Uterus (tissue), 3 donors: ENCODE measurements at regions not wholly inside any gene's neighbourhood (a gene's known extent, or its start where the extent isn't known, plus 50 kb on each side); places are given as distances from the start of the nearest gene placed in this dataset.

ENCODE experiments used
- DNase-seq, 2 donors: peaks; one replicate each; pipeline ENCODE4 v3.0.0-alpha.2; 2019 to 2020
- H3K27ac ChIP-seq, 2 donors: fragments of 200-600 bp; sonication (generic); 1 replicate in 1 of 2; 2 replicates in 1 of 2; pipeline ENCODE4 v1.5.1; 2016 to 2018
- H3K27me3 ChIP-seq, 2 donors: fragments of 200-600 bp; sonication (generic); one replicate each; pipeline ENCODE4 v1.5.1; 2018 to 2019; ENCODE audit warnings: control low read depth in 1 of 2
- H3K36me3 ChIP-seq, 2 donors: fragments of 200-600 bp; sonication (generic); one replicate each; pipeline ENCODE4 v1.5.1; 2019; ENCODE audit warnings: control low read depth in 1 of 2
- H3K4me1 ChIP-seq, 2 donors: fragments of 200-600 bp; sonication (generic); one replicate each; pipeline ENCODE4 v1.5.1; 2018 to 2019; ENCODE audit warnings: control low read depth in 1 of 2
- H3K4me3 ChIP-seq, 2 donors: fragments of 200-600 bp; sonication (generic); 1 replicate in 1 of 2; 2 replicates in 1 of 2; pipeline ENCODE4 v1.5.1; 2018 to 2019; ENCODE audit warnings: mild to moderate bottlenecking in 1 of 2
- H3K9me3 ChIP-seq, 2 donors: fragments of 200-600 bp; sonication (generic); one replicate each; pipeline ENCODE4 v1.5.1; 2019; ENCODE audit warnings: control low read depth in 1 of 2
- CTCF ChIP-seq, 4 experiments: fragments of 200-600 bp in 2 of 4; fragments of 450-650 bp in 2 of 4; sonication (generic) in 2 of 4; IDR thresholded peaks; one replicate each; pipeline ENCODE4 v1.5.1; 2016 to 2019; ENCODE audit warnings: antibody characterized with exemption in 4 of 4, mild to moderate bottlenecking in 2 of 4, moderate library complexity in 1 of 4
- POLR2A ChIP-seq, 2 donors: fragments of 450-650 bp; IDR thresholded peaks; one replicate each; pipeline ENCODE4 v1.6.1; 2016; ENCODE audit warnings: antibody characterized with exemption in 2 of 2, mild to moderate bottlenecking in 1 of 2, moderate library complexity in 1 of 2
- intact Hi-C: fragments of 100-400 bp; cut with DNase I; formaldehyde crosslinking; loops from one replicate; pipeline ENCODE4 v1.15.1; 2023; ENCODE audit warnings: low total_unique reads
- donor health status: DM: yes; HTN: yes; CAD: no.

- H3K36me3 ChIP-seq: no peaks in the 10 kb centered on the region
- intact Hi-C loops: no loop called here
- no peak for TF ChIP-seq CTCF (IDR thresholded peaks at IDR 0.05)
- TF ChIP-seq POLR2A (IDR thresholded peaks at IDR 0.05): no peak
- H3K4me1 ChIP-seq: no peaks in the 10 kb centered on the region
- H3K9me3 ChIP-seq: no peaks in the 10 kb centered on the region
- no peak overlapping the region for H3K4me3 ChIP-seq
- DNase-seq: no peak
- H3K27me3 ChIP-seq: no peaks in the 10 kb centered on the region
- H3K27ac ChIP-seq: no peak overlapping the region
Measured at GRCh38 chr2:234179031-234179363, 128.5 kb downstream of the SPP2 start.

- H3K27ac ChIP-seq: no peak overlapping the region
- H3K27me3 ChIP-seq: no peaks in the 10 kb centered on the region
- intact Hi-C loops: no loop called here
- H3K4me1 ChIP-seq: no peaks in the 10 kb centered on the region
- no peak overlapping the region for H3K4me3 ChIP-seq
- TF ChIP-seq POLR2A (IDR thresholded peaks at IDR 0.05) (no peak), CTCF (IDR thresholded peaks at IDR 0.05) (no peak)
- no peaks in the 10 kb centered on the region for H3K9me3 ChIP-seq
- H3K36me3 ChIP-seq: no peaks in the 10 kb centered on the region
- DNase-seq: no peak
Measured at GRCh38 chr2:234178330-234179030, 128.0 kb downstream of the SPP2 start.

- H3K9me3 ChIP-seq: no peaks in the 10 kb centered on the region
- no peaks in the 10 kb centered on the region for H3K36me3 ChIP-seq
- H3K27ac ChIP-seq: no peak overlapping the region
- intact Hi-C loops: no loop called here
- no peak for TF ChIP-seq POLR2A (IDR thresholded peaks at IDR 0.05)
- no peak for TF ChIP-seq CTCF (IDR thresholded peaks at IDR 0.05)
- no peaks in the 10 kb centered on the region for H3K27me3 ChIP-seq
- H3K4me1 ChIP-seq: no peaks in the 10 kb centered on the region
- H3K4me3 ChIP-seq: no peak overlapping the region
- no peak for DNase-seq
Measured at GRCh38 chr2:234175649-234176048, 125.1 kb downstream of the SPP2 start.

DNA sequence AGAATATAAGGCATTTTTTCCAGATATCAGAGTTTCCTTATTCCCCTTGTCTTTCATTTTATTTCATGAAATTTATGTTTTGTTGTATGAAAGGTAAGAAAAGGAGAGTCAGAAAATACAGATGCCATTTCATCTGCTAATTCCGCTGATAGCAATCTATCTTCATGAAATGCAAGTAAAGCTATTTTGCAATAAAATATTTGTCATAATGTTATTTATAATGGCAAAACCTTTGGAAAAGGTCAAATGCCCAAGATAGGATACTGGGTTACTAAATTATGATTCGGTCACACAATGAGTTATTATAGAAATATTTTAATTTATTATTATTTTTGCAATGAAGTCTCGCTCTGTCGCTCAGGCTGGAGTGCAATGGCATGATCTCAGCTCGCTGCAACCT, 124.2 kb downstream of the SPP2 start:
- no peaks in the 10 kb centered on the region for H3K9me3 ChIP-seq
- H3K4me1 ChIP-seq: no peaks in the 10 kb centered on the region
- no peak overlapping the region for H3K4me3 ChIP-seq
- H3K36me3 ChIP-seq: no peaks in the 10 kb centered on the region
- H3K27ac ChIP-seq: no peak overlapping the region
- no peak for DNase-seq
- TF ChIP-seq POLR2A (IDR thresholded peaks at IDR 0.05) (no peak), CTCF (IDR thresholded peaks at IDR 0.05) (no peak)
- intact Hi-C loops: no loop called here
- no peaks in the 10 kb centered on the region for H3K27me3 ChIP-seq

DNA sequence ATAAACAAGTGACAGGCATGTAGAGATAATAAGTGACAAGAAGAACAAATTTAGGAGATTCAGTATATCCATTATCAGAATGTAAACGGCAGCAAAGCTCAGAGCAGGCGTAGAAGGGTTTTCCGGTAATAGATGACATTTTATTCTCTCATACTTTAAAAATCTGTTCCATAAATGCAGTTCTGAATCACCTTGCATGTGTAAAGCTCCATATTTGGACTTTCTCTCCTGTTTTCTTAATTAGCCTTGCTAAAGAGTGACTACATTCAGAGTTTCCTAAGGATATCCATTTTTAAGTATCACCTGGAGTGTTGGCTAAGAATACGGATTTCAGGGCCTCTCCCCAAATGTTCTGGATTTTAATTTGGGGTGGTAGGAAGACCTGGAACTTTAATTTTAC, 122.0 kb downstream of the SPP2 start:
- H3K27me3 ChIP-seq: no peaks in the 10 kb centered on the region

More for the DNA sequence above, 122.0 kb downstream of the SPP2 start:
- no peak overlapping the region for H3K4me3 ChIP-seq
- no peaks in the 10 kb centered on the region for H3K36me3 ChIP-seq
- DNase-seq: no peak
- intact Hi-C loops: no loop called here
- no peak for TF ChIP-seq CTCF (IDR thresholded peaks at IDR 0.05)
- TF ChIP-seq POLR2A (IDR thresholded peaks at IDR 0.05): no peak
- no peaks in the 10 kb centered on the region for H3K4me1 ChIP-seq
- H3K27ac ChIP-seq: no peak overlapping the region
- H3K9me3 ChIP-seq: no peaks in the 10 kb centered on the region
